GM19463 (cell line): ENCODE measurements at regions not wholly inside any gene's neighbourhood (a gene's known extent, or its start where the extent isn't known, plus 50 kb on each side); places are given as distances from the start of the nearest gene placed in this dataset.

ENCODE experiments used
- ATAC-seq: cut with Tn5 transposase; IDR thresholded peaks from one replicate; pipeline ENCODE4 v1.9.1; 2021; ENCODE audit warnings: mild to moderate bottlenecking, moderate library complexity; ENCODE audit not compliant: unreplicated experiment

GRCh38 chr5:133715616-133716015 is 103.3 kb upstream of the FSTL4 start:
- ATAC-seq = no peak

- ATAC-seq = no peak
These were observed 102.9 kb upstream of the FSTL4 start for GRCh38 chr5:133715216-133715615.

- ATAC-seq = no peak
These were observed 102.0 kb upstream of the FSTL4 start for GRCh38 chr5:133714161-133714915.

- ATAC-seq = no peak
These were observed 101.4 kb upstream of the FSTL4 start for GRCh38 chr5:133713751-133714150.

GRCh38 chr5:133713209-133713608 is 100.9 kb upstream of the FSTL4 start:
- ATAC-seq = no peak

- no peak for ATAC-seq
These were observed 100.2 kb upstream of the FSTL4 start for GRCh38 chr5:133712562-133712961.

GRCh38 chr5:133709209-133709725 is 96.9 kb upstream of the FSTL4 start:
- ATAC-seq = no peak

- ATAC-seq = no peak
These were observed 96.0 kb upstream of the FSTL4 start for GRCh38 chr5:133708331-133708850.

GRCh38 chr5:133707629-133708028 is 95.3 kb upstream of the FSTL4 start:
- ATAC-seq = no peak

- no peak for ATAC-seq
These were observed 94.4 kb upstream of the FSTL4 start for GRCh38 chr5:133706506-133707430.

- no peak for ATAC-seq
These were observed 93.0 kb upstream of the FSTL4 start for GRCh38 chr5:133705331-133705730.

- no peak for ATAC-seq
These were observed 92.1 kb upstream of the FSTL4 start for GRCh38 chr5:133704411-133704810.

- ATAC-seq = no peak
These were observed 91.6 kb upstream of the FSTL4 start for GRCh38 chr5:133703935-133704334.

- no peak for ATAC-seq
These were observed 90.7 kb upstream of the FSTL4 start for GRCh38 chr5:133702791-133703770.

GRCh38 chr5:133701871-133702270 is 89.5 kb upstream of the FSTL4 start:
- no peak for ATAC-seq

- ATAC-seq = no peak
These were observed 87.9 kb upstream of the FSTL4 start for GRCh38 chr5:133700251-133700650.

GRCh38 chr5:133698646-133699526 is 86.5 kb upstream of the FSTL4 start:
- peak; percentile 71 for ATAC-seq

GRCh38 chr5:133698259-133698554 is 85.9 kb upstream of the FSTL4 start:
- no peak for ATAC-seq

- ATAC-seq = no peak
These were observed 85.4 kb upstream of the FSTL4 start for GRCh38 chr5:133697536-133698258.
